Panc1 (cell line): ENCODE measurements at regions not wholly inside any gene's neighbourhood (a gene's known extent, or its start where the extent isn't known, plus 50 kb on each side); places are given as distances from the start of the nearest gene placed in this dataset.

Experiments
- CTCF ChIP-seq: fragments of 450-650 bp; IDR thresholded peaks from 2 replicates; pipeline ENCODE4 v1.5.1; 2017; ENCODE audit warnings: mild to moderate bottlenecking
- POLR2AphosphoS5 ChIP-seq: IDR thresholded peaks from 2 replicates; pipeline ENCODE4 v1.6.1; 2012; ENCODE audit warnings: mild to moderate bottlenecking, low read depth, low read length, moderate library complexity

DNA sequence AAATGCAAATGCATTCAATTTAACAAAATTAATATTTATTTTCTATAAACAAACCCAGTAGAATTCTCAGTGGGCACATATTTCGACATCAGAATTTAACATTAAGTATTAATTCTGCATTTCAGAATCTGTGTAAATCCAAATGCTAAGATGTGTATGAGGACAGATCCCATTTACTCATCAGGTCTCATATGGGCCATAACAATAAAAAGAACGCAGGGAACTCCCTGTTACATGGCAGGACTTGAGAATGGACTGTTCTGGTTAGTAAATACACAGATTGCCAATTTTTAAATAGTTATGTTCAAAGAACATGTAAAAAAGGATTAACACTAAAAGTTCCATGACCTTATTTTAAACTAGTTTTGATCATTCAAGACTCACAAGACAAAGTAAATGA lies 104.0 kb downstream of the SLC30A10 start:
- TF ChIP-seq CTCF (no peak), POLR2AphosphoS5 (no peak)
